Glutamatergic neuron (in vitro differentiated cells): ENCODE measurements at regions not wholly inside any gene's neighbourhood (a gene's known extent, or its start where the extent isn't known, plus 50 kb on each side); places are given as distances from the start of the nearest gene placed in this dataset.

Experiments used
- DNase-seq: peaks from one replicate; pipeline ENCODE4 v3.0.0; 2022
- H3K27ac Mint-ChIP-seq: one replicate; pipeline ENCODE4 v1.8.0; 2020; ENCODE audit warnings: mild to moderate bottlenecking, mixed read lengths, inconsistent platforms; ENCODE audit not compliant: unreplicated experiment
- H3K27me3 Mint-ChIP-seq: one replicate; pipeline ENCODE4 v1.8.0; 2020; ENCODE audit warnings: mild to moderate bottlenecking, moderate library complexity, mixed read lengths, inconsistent platforms; ENCODE audit not compliant: unreplicated experiment
- H3K36me3 Mint-ChIP-seq: one replicate; pipeline ENCODE4 v1.8.0; 2020; ENCODE audit warnings: mild to moderate bottlenecking, mixed read lengths, inconsistent platforms; ENCODE audit not compliant: unreplicated experiment
- H3K4me1 Mint-ChIP-seq: one replicate; pipeline ENCODE4 v1.8.0; 2020; ENCODE audit warnings: mild to moderate bottlenecking, low read depth, mixed read lengths, inconsistent platforms; ENCODE audit not compliant: unreplicated experiment
- H3K4me3 Mint-ChIP-seq: one replicate; pipeline ENCODE4 v1.8.0; 2020; ENCODE audit warnings: mild to moderate bottlenecking, mixed read lengths, inconsistent platforms; ENCODE audit not compliant: unreplicated experiment
- H3K9me3 Mint-ChIP-seq: one replicate; pipeline ENCODE4 v1.8.0; 2020; ENCODE audit warnings: mild to moderate bottlenecking, moderate library complexity, mixed read lengths, inconsistent platforms; ENCODE audit not compliant: unreplicated experiment
- TF ChIP-seq, protein P1 (sequence below): fragments of 200-600 bp; sonication (generic); IDR thresholded peaks from one replicate; pipeline ENCODE4 v1.5.0; 2021; ENCODE audit not compliant: partially characterized antibody, unreplicated experiment

DNA sequence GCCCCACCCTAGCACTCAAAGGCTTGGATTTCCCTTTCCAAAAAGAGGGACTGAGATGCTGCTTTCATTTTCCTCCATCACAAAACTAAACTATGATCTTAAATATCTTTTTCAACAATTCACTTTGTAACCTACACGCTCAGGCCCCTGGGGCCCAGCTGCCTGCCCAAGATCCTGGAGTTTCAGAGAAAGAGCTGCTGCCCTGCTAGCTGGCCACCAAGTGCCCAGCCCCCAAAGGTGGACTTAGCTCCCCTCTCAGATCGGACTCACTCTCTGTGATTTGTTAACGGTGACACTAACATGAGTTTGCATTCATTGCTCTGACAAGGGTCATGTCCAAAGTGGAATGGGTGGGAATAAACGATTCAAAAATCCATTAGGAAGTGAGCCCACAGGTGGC lies 119.6 kb upstream of the SMAD3 start:
- TF ChIP-seq, protein P1, sequence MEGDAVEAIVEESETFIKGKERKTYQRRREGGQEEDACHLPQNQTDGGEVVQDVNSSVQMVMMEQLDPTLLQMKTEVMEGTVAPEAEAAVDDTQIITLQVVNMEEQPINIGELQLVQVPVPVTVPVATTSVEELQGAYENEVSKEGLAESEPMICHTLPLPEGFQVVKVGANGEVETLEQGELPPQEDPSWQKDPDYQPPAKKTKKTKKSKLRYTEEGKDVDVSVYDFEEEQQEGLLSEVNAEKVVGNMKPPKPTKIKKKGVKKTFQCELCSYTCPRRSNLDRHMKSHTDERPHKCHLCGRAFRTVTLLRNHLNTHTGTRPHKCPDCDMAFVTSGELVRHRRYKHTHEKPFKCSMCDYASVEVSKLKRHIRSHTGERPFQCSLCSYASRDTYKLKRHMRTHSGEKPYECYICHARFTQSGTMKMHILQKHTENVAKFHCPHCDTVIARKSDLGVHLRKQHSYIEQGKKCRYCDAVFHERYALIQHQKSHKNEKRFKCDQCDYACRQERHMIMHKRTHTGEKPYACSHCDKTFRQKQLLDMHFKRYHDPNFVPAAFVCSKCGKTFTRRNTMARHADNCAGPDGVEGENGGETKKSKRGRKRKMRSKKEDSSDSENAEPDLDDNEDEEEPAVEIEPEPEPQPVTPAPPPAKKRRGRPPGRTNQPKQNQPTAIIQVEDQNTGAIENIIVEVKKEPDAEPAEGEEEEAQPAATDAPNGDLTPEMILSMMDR: no peak
- H3K27me3 Mint-ChIP-seq: peaks cover 8% of the 10 kb centered on the region
- no peak overlapping the region for H3K27ac Mint-ChIP-seq
- H3K9me3 Mint-ChIP-seq: peaks cover 4% of the 10 kb centered on the region
- no peak for DNase-seq
- H3K4me1 Mint-ChIP-seq: no peaks in the 10 kb centered on the region
- H3K36me3 Mint-ChIP-seq: no peaks in the 10 kb centered on the region
- no peak overlapping the region for H3K4me3 Mint-ChIP-seq

DNA sequence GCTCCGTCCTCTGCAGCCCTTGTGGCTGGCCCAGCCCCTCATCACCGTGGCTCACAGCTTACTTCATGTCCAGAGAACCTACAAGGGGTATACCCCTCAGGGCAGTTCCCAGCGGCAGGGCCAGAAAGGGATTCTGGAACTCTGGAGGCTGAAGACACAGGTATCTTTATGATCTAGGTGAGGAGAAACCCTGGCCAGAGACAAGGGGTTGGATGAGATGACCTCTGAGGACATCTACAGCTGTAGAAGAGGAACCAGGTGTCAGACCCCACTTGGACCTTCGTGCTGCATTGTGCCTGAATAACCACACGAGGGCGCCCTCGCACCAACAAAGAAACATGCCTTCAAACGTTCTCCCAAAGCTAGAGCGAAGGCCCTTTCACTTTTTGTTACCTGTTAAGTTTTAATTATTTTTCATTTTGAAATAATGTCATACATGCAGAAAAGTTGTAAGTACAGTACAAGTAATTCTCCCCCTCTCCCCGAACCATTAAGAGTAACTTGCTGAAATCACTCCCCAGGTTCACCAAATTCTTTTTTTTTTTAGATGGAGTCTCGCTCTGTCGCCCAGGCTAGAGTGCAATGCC lies 118.7 kb upstream of the SMAD3 start:
- Mint-ChIP-seq H3K4me3 (no peak overlapping the region), H3K36me3 (no peaks in the 10 kb centered on the region), H3K4me1 (no peaks in the 10 kb centered on the region), H3K27ac (no peak overlapping the region), H3K27me3 (peaks cover 8% of the 10 kb centered on the region), H3K9me3 (peaks cover 4% of the 10 kb centered on the region)
- DNase-seq: peak; percentile 71
- TF ChIP-seq, protein P1: peak; percentile 92

DNA sequence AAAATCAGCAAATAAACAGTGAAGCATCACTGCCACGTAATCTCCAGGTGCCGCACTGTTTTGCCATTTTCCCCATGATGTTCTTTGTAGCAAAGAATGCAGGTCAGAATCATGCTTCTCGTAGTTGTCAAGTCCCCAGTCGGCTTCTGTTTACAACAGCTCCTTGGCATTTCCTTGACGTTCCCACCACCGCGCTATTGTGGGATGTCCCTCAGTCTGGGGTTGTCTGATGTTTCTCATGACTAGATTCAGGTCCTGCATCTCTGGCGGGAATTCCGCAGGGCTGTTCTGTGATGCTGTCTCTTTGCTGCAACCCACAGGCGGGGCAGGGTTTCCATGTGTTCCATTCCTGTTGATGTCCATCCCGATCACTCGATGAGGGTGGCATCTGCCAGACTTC lies 117.9 kb upstream of the SMAD3 start:
- H3K27me3 Mint-ChIP-seq: peaks cover 6% of the 10 kb centered on the region
- H3K36me3 Mint-ChIP-seq: no peaks in the 10 kb centered on the region
- no peak for DNase-seq
- TF ChIP-seq, protein P1: no peak
- H3K27ac Mint-ChIP-seq: no peak overlapping the region
- peaks cover 2% of the 10 kb centered on the region for H3K9me3 Mint-ChIP-seq
- no peaks in the 10 kb centered on the region for H3K4me1 Mint-ChIP-seq
- no peak overlapping the region for H3K4me3 Mint-ChIP-seq

DNA sequence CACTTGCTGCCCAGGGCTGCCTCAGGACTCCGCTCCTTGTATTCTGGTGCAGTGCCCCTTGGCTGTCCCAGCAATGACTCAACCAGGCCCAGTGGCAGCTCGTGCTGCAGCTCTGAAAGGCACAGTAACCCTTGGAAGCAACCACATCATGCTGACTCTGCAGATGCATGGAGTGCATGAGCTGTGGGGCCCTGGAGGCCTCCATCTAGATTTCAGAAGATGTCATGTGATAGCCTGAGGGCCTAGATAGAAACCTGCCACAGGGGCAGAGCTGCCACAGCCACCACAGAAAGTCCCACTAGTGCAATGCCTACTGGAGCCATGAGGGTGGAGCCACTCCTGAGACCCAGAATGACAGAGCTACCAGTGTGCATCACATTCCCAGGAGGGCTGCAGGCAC lies 117.1 kb upstream of the SMAD3 start:
- Mint-ChIP-seq H3K4me1 (no peaks in the 10 kb centered on the region), H3K4me3 (no peak overlapping the region), H3K9me3 (peaks cover 2% of the 10 kb centered on the region), H3K27me3 (peaks cover 6% of the 10 kb centered on the region), H3K27ac (no peak overlapping the region), H3K36me3 (no peaks in the 10 kb centered on the region)
- no peak for DNase-seq
- TF ChIP-seq, protein P1: no peak

DNA sequence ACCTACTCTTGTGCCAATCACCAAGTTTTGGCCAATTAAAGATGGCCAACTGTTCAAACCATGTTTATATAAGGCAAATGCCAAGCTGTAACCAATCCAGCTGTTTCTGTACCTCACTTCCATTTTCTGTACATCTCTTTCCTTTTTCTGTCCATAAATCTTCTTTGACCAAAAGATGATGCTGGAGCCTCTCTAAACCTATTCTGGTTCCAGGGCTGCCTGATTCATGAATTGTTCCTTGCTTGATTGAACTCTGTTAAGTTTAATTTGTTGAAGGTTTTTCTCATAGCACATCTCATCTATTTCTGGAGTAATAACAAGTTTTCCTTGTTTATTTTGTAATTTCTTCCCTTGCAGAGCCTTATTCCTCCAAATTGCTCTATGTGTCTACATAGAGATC lies 115.3 kb upstream of the SMAD3 start:
- Mint-ChIP-seq H3K4me3 (no peak overlapping the region), H3K4me1 (no peaks in the 10 kb centered on the region), H3K36me3 (no peaks in the 10 kb centered on the region), H3K27ac (no peak overlapping the region), H3K27me3 (peaks cover 2% of the 10 kb centered on the region), H3K9me3 (peaks cover 2% of the 10 kb centered on the region)
- TF ChIP-seq, protein P1: no peak
- no peak for DNase-seq
